HG03103 (cell line): ENCODE measurements at regions not wholly inside any gene's neighbourhood (a gene's known extent, or its start where the extent isn't known, plus 50 kb on each side); places are given as distances from the start of the nearest gene placed in this dataset.

Source experiments
- ATAC-seq: cut with Tn5 transposase; IDR thresholded peaks from one replicate; pipeline ENCODE4 v1.9.1; 2021; ENCODE audit warnings: low read depth; ENCODE audit not compliant: unreplicated experiment

- no peak for ATAC-seq
Observed at GRCh38 chr6:9503111-9503761, 911.6 kb downstream of the TFAP2A start.

- ATAC-seq: no peak
Observed at GRCh38 chr6:9499709-9500108, 915.2 kb downstream of the TFAP2A start.

GRCh38 chr6:9496837-9497236 is 918.0 kb downstream of the TFAP2A start:
- ATAC-seq: no peak

- ATAC-seq: no peak
Observed at GRCh38 chr6:9494864-9495263, 920.0 kb downstream of the TFAP2A start.

GRCh38 chr6:9492790-9493189 is 922.1 kb downstream of the TFAP2A start:
- ATAC-seq: no peak

- ATAC-seq: no peak
Observed at GRCh38 chr6:9487128-9487527, 927.7 kb downstream of the TFAP2A start.

- no peak for ATAC-seq
Observed at GRCh38 chr6:9485992-9486391, 928.9 kb downstream of the TFAP2A start.

GRCh38 chr6:9484686-9485085 is 930.2 kb downstream of the TFAP2A start:
- ATAC-seq: no peak

- ATAC-seq: no peak
Observed at GRCh38 chr6:9484091-9484490, 930.8 kb downstream of the TFAP2A start.

GRCh38 chr6:9482030-9482738 is 932.7 kb downstream of the TFAP2A start:
- ATAC-seq: no peak

- no peak for ATAC-seq
Observed at GRCh38 chr6:9481292-9482029, 933.4 kb downstream of the TFAP2A start.

GRCh38 chr6:9468277-9468676 is 946.6 kb downstream of the TFAP2A start:
- ATAC-seq: no peak

GRCh38 chr6:9467741-9468140 is 947.1 kb downstream of the TFAP2A start:
- no peak for ATAC-seq

- no peak for ATAC-seq
Observed at GRCh38 chr6:9464583-9464982, 950.3 kb downstream of the TFAP2A start.

- ATAC-seq: no peak
Observed at GRCh38 chr6:9463311-9463710, 951.6 kb downstream of the TFAP2A start.

- no peak for ATAC-seq
Observed at GRCh38 chr6:9461188-9461587, 953.7 kb downstream of the TFAP2A start.

- ATAC-seq: no peak
Observed at GRCh38 chr6:9458424-9458823, 956.5 kb downstream of the TFAP2A start.

- ATAC-seq: no peak
Observed at GRCh38 chr6:9455864-9456658, 958.8 kb downstream of the TFAP2A start.

GRCh38 chr6:9439621-9440330 is 975.1 kb downstream of the TFAP2A start:
- ATAC-seq: no peak

GRCh38 chr6:9437836-9438235 is 977.0 kb downstream of the TFAP2A start:
- ATAC-seq: no peak
